Body of pancreas (tissue), 4 donors: ENCODE measurements at regions not wholly inside any gene's neighbourhood (a gene's known extent, or its start where the extent isn't known, plus 50 kb on each side); places are given as distances from the start of the nearest gene placed in this dataset.

Experiments
- ATAC-seq: fragments of 150-250 bp; one replicate; pipeline ENCODE4 v1.9.1; 2016
- DNase-seq, 4 donors: peaks; one replicate each; pipeline ENCODE4 v3.0.0-alpha.2; 2019
- H3K27ac ChIP-seq, 4 donors: fragments of 200-600 bp; sonication (generic); 1 replicate in 3 of 4; 2 replicates in 1 of 4; pipeline versions ENCODE4 v1.5.1 to v1.6.1; 2016 to 2019; ENCODE audit warnings: mild to moderate bottlenecking in 1 of 4, mixed read lengths in 1 of 4, moderate library complexity in 1 of 4
- H3K27me3 ChIP-seq, 2 donors: fragments of 200-600 bp; sonication (generic); one replicate each; pipeline ENCODE4 v1.6.0; 2016; ENCODE audit warnings: mild to moderate bottlenecking in 1 of 2
- H3K36me3 ChIP-seq, 2 donors: fragments of 200-600 bp; sonication (generic); replicated peaks in 1 of 2; 2 replicates each; pipeline ENCODE4 v1.5.1; 2016; ENCODE audit warnings: low read depth in 2 of 2; ENCODE audit not compliant: insufficient read depth in 1 of 2
- H3K4me1 ChIP-seq: fragments of 200-600 bp; sonication (generic); one replicate; pipeline ENCODE4 v1.6.0; 2016
- H3K4me3 ChIP-seq, 2 donors: fragments of 200-600 bp; sonication (generic); 1 replicate in 1 of 2; 2 replicates in 1 of 2; pipeline ENCODE4 v1.5.1; 2016 to 2019
- H3K9me3 ChIP-seq, 3 donors: fragments of 200-600 bp; sonication (generic); 1 replicate in 2 of 3; 2 replicates in 1 of 3; pipeline ENCODE4 v1.5.1; 2016
- CTCF ChIP-seq, 7 experiments: fragments of 450-650 bp in 4 of 7; fragments of 200-600 bp in 3 of 7; sonication (generic) in 3 of 7; IDR thresholded peaks; one replicate each; pipeline ENCODE4 v1.5.1; 2016 to 2019; ENCODE audit warnings: antibody characterized with exemption in 7 of 7
- POLR2A ChIP-seq, 3 donors: fragments of 450-650 bp; IDR thresholded peaks; one replicate each; pipeline ENCODE4 v1.6.1; 2016; ENCODE audit warnings: antibody characterized with exemption in 3 of 3, mild to moderate bottlenecking in 2 of 3
- WGBS, 2 donors: methylation state at CpG; one replicate each; pipeline ENCODE4 v1.1.5; 2017; 5-methylcytosine and 5-hydroxymethylcytosine counted together
- intact Hi-C: fragments of 100-400 bp; cut with DNase I; formaldehyde crosslinking; loops from one replicate; pipeline ENCODE4 v1.15.1; 2023

GRCh38 chr7:12768948-12769347, 81.5 kb downstream of the ARL4A start:
- ATAC-seq, result no peak
- no peak overlapping the region for H3K27ac ChIP-seq
- no peaks in the 10 kb centered on the region for H3K36me3 ChIP-seq
- DNase-seq, result no peak
- TF ChIP-seq CTCF (IDR thresholded peaks at IDR 0.05) (no peak), POLR2A (IDR thresholded peaks at IDR 0.05) (no peak)
- 30 to 41% methylated on average over 1 of the region's 1 CpG for WGBS, 2 donors
- intact Hi-C loops, result no loop called here
- peaks cover 29% of the 10 kb centered on the region for H3K4me1 ChIP-seq
- H3K27me3 ChIP-seq, result no peaks in the 10 kb centered on the region
- H3K9me3 ChIP-seq, result no peaks in the 10 kb centered on the region
- H3K4me3 ChIP-seq, result no peak overlapping the region

GRCh38 chr7:12769444-12769843, 82.0 kb downstream of the ARL4A start:
- intact Hi-C loops, result no loop called here
- Histone ChIP-seq H3K4me1 (peaks cover 29% of the 10 kb centered on the region), H3K9me3 (no peaks in the 10 kb centered on the region), H3K27me3 (no peaks in the 10 kb centered on the region), H3K4me3 (no peak overlapping the region), H3K27ac (no peak overlapping the region), H3K36me3 (no peaks in the 10 kb centered on the region)
- WGBS, 2 donors, result 85% methylated on average over 1 of the region's 1 CpG
- no peak for ATAC-seq
- no peak for TF ChIP-seq CTCF (IDR thresholded peaks at IDR 0.05)
- TF ChIP-seq POLR2A (IDR thresholded peaks at IDR 0.05), result no peak
- DNase-seq, result no peak

GRCh38 chr7:12770227-12770975, 83.0 kb downstream of the ARL4A start:
- DNase-seq (peak; percentile 32 to 59 (median 52)), ATAC-seq (peak; percentile 58)
- WGBS, 2 donors, result 9 to 12% methylated on average over 3 of the region's 3 CpGs
- Histone ChIP-seq H3K4me1 (peaks cover 29% of the 10 kb centered on the region), H3K27me3 (no peaks in the 10 kb centered on the region), H3K9me3 (no peaks in the 10 kb centered on the region), H3K36me3 (no peaks in the 10 kb centered on the region), H3K27ac (peak overlapping the region in 1 of 4 donors; percentile 48), H3K4me3 (no peak overlapping the region)
- TF ChIP-seq CTCF (IDR thresholded peaks at IDR 0.05) (no peak), POLR2A (IDR thresholded peaks at IDR 0.05) (no peak)
- intact Hi-C loops, result no loop called here

GRCh38 chr7:12771378-12771877, 84.0 kb downstream of the ARL4A start:
- TF ChIP-seq CTCF (IDR thresholded peaks at IDR 0.05) (no peak), POLR2A (IDR thresholded peaks at IDR 0.05) (no peak)
- WGBS, 2 donors, result 6 to 16% methylated on average over 7 of the region's 7 CpGs

GRCh38 chr7:12772768-12773167, 85.3 kb downstream of the ARL4A start:
- TF ChIP-seq CTCF (IDR thresholded peaks at IDR 0.05), result no peak
- no peak for TF ChIP-seq POLR2A (IDR thresholded peaks at IDR 0.05)
- Histone ChIP-seq H3K27me3 (no peaks in the 10 kb centered on the region), H3K9me3 (no peaks in the 10 kb centered on the region), H3K4me3 (no peak overlapping the region), H3K27ac (no peak overlapping the region), H3K4me1 (peaks cover 29% of the 10 kb centered on the region), H3K36me3 (no peaks in the 10 kb centered on the region)
- ATAC-seq, result no peak
- WGBS, 2 donors, result 92 to 94% methylated on average over 4 of the region's 4 CpGs
- intact Hi-C loops, result no loop called here
- no peak for DNase-seq

More at GRCh38 chr7:12771378-12771877, 84.0 kb downstream of the ARL4A start:
- no peak overlapping the region for H3K4me3 ChIP-seq
- H3K9me3 ChIP-seq, result no peaks in the 10 kb centered on the region
- H3K4me1 ChIP-seq, result peaks cover 29% of the 10 kb centered on the region
- H3K27ac ChIP-seq, result peak overlapping the region in 1 of 4 donors; percentile 48
- H3K27me3 ChIP-seq, result no peaks in the 10 kb centered on the region
- intact Hi-C loops, result no loop called here
- ATAC-seq (peak; percentile 76), DNase-seq (peak; percentile 20 to 55 (median 51))
- H3K36me3 ChIP-seq, result no peaks in the 10 kb centered on the region
